ENCODE measurements at regions not wholly inside any gene's neighbourhood (a gene's known extent, or its start where the extent isn't known, plus 50 kb on each side); places are given as distances from the start of the nearest gene placed in this dataset.

DNA sequence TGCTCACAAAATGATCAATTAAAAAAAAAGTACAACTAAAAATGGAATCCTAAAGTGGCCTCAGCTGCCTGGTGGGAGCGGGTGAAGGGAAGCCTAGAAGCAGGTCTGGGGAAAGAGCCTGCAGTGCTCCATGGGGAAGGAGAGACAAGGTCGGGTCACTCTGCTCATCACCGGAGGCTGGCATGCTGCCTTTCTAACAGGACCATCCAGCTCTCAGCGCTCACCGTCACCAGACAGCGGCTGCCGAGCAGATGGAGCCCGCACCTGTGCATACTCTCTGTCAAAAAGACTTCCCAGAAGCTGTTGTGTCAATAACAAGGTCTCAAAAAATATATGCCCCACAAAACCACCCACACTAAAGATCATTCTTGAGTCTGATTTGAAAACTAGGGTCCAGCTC, 112.8 kb downstream of the BAMBI start:
- TF ChIP-seq, protein P1, sequence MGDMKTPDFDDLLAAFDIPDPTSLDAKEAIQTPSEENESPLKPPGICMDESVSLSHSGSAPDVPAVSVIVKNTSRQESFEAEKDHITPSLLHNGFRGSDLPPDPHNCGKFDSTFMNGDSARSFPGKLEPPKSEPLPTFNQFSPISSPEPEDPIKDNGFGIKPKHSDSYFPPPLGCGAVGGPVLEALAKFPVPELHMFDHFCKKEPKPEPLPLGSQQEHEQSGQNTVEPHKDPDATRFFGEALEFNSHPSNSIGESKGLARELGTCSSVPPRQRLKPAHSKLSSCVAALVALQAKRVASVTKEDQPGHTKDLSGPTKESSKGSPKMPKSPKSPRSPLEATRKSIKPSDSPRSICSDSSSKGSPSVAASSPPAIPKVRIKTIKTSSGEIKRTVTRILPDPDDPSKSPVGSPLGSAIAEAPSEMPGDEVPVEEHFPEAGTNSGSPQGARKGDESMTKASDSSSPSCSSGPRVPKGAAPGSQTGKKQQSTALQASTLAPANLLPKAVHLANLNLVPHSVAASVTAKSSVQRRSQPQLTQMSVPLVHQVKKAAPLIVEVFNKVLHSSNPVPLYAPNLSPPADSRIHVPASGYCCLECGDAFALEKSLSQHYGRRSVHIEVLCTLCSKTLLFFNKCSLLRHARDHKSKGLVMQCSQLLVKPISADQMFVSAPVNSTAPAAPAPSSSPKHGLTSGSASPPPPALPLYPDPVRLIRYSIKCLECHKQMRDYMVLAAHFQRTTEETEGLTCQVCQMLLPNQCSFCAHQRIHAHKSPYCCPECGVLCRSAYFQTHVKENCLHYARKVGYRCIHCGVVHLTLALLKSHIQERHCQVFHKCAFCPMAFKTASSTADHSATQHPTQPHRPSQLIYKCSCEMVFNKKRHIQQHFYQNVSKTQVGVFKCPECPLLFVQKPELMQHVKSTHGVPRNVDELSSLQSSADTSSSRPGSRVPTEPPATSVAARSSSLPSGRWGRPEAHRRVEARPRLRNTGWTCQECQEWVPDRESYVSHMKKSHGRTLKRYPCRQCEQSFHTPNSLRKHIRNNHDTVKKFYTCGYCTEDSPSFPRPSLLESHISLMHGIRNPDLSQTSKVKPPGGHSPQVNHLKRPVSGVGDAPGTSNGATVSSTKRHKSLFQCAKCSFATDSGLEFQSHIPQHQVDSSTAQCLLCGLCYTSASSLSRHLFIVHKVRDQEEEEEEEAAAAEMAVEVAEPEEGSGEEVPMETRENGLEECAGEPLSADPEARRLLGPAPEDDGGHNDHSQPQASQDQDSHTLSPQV (IDR thresholded peaks at IDR 0.05) = no peak
- TF ChIP-seq CREM (IDR thresholded peaks at IDR 0.05; ENCODE audit: low read depth) (no peak), NR2F1 (conservative IDR thresholded peaks at IDR 0.05) (no peak), NFIC (IDR thresholded peaks at IDR 0.05; ENCODE audit: low read depth, low read length) (no peak), YY1 (IDR thresholded peaks at IDR 0.05; ENCODE audit: low read depth, low read length) (no peak)
- TF ChIP-seq, protein P2, sequence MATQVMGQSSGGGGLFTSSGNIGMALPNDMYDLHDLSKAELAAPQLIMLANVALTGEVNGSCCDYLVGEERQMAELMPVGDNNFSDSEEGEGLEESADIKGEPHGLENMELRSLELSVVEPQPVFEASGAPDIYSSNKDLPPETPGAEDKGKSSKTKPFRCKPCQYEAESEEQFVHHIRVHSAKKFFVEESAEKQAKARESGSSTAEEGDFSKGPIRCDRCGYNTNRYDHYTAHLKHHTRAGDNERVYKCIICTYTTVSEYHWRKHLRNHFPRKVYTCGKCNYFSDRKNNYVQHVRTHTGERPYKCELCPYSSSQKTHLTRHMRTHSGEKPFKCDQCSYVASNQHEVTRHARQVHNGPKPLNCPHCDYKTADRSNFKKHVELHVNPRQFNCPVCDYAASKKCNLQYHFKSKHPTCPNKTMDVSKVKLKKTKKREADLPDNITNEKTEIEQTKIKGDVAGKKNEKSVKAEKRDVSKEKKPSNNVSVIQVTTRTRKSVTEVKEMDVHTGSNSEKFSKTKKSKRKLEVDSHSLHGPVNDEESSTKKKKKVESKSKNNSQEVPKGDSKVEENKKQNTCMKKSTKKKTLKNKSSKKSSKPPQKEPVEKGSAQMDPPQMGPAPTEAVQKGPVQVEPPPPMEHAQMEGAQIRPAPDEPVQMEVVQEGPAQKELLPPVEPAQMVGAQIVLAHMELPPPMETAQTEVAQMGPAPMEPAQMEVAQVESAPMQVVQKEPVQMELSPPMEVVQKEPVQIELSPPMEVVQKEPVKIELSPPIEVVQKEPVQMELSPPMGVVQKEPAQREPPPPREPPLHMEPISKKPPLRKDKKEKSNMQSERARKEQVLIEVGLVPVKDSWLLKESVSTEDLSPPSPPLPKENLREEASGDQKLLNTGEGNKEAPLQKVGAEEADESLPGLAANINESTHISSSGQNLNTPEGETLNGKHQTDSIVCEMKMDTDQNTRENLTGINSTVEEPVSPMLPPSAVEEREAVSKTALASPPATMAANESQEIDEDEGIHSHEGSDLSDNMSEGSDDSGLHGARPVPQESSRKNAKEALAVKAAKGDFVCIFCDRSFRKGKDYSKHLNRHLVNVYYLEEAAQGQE (IDR thresholded peaks at IDR 0.05; ENCODE audit: low read depth, low read length) = no peak
- TF ChIP-seq, protein P3, sequence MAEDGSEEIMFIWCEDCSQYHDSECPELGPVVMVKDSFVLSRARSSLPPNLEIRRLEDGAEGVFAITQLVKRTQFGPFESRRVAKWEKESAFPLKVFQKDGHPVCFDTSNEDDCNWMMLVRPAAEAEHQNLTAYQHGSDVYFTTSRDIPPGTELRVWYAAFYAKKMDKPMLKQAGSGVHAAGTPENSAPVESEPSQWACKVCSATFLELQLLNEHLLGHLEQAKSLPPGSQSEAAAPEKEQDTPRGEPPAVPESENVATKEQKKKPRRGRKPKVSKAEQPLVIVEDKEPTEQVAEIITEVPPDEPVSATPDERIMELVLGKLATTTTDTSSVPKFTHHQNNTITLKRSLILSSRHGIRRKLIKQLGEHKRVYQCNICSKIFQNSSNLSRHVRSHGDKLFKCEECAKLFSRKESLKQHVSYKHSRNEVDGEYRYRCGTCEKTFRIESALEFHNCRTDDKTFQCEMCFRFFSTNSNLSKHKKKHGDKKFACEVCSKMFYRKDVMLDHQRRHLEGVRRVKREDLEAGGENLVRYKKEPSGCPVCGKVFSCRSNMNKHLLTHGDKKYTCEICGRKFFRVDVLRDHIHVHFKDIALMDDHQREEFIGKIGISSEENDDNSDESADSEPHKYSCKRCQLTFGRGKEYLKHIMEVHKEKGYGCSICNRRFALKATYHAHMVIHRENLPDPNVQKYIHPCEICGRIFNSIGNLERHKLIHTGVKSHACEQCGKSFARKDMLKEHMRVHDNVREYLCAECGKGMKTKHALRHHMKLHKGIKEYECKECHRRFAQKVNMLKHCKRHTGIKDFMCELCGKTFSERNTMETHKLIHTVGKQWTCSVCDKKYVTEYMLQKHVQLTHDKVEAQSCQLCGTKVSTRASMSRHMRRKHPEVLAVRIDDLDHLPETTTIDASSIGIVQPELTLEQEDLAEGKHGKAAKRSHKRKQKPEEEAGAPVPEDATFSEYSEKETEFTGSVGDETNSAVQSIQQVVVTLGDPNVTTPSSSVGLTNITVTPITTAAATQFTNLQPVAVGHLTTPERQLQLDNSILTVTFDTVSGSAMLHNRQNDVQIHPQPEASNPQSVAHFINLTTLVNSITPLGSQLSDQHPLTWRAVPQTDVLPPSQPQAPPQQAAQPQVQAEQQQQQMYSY (CRISPR knock-in tag; IDR thresholded peaks at IDR 0.05) = no peak
- no peaks in the 10 kb centered on the region for H4K20me1 ChIP-seq (ENCODE audit: control insufficient read depth, insufficient read depth)
- CTCF ChIA-PET = no interaction called here
- DNase-seq (ENCODE audit: low read depth, low spot score) = no peak
- H3K4me1 ChIP-seq (ENCODE audit: control insufficient read depth, insufficient read depth, low read length) = no peaks in the 10 kb centered on the region
- no peaks in the 10 kb centered on the region for H3K27me3 ChIP-seq (replicated peaks in 1 of 2; ENCODE audit: control insufficient read depth in 2 of 2, insufficient read depth in 2 of 2, low read length in 1 of 2)
- POLR2A ChIA-PET = no interaction called here
- WGBS (ENCODE audit: insufficient coverage, insufficient replicate concordance, low lambda C conversion rate, missing lambda C conversion rate) = 59% methylated on average over 8 of the region's 8 CpGs
- H3K79me2 ChIP-seq (ENCODE audit: control insufficient read depth, insufficient read depth, low read length) = no peaks in the 10 kb centered on the region
- in situ Hi-C loops (cut with MboI) (no loop called here), intact Hi-C loops (cut with micrococcal nuclease; ENCODE audit: unreplicated experiment) (no loop called here)
- H3K27ac ChIP-seq (ENCODE audit: control insufficient read depth, insufficient read depth) = no peak overlapping the region
- BruUV-seq (replicated peaks) = no TSS peak
- no peaks in the 10 kb centered on the region for H3K9me3 ChIP-seq (replicated peaks; ENCODE audit: control insufficient read depth, insufficient read depth, low read length)
- no peak overlapping the region for H3K4me3 ChIP-seq
- no peak for ATAC-seq
- no peak overlapping the region for H3K4me2 ChIP-seq (ENCODE audit: control insufficient read depth, insufficient read depth)
- H3K36me3 ChIP-seq (ENCODE audit: control insufficient read depth in 2 of 2, insufficient read depth in 2 of 2, low read length in 1 of 2) = no peaks in the 10 kb centered on the region
- no peak overlapping the region for H2AFZ ChIP-seq (ENCODE audit: control insufficient read depth, low read depth, low read length)
- no peak for FAIRE-seq
- H3K9ac ChIP-seq (ENCODE audit: control insufficient read depth, insufficient read depth, low read length) = no peak overlapping the region
- SMC1A ChIA-PET (ENCODE audit: uncharacterized antibody, unreplicated experiment) = interaction anchor here (0.6 kb wide), 1 partner anchor 201 kb away, joined by 3 read pairs; no protein-coding TSS in a partner anchor
- RAD21 ChIA-PET (ENCODE audit: unreplicated experiment) = no interaction called here

Data from GM12878 (cell line).